Psoas muscle (tissue), 7 donors: ENCODE measurements at regions not wholly inside any gene's neighbourhood (a gene's known extent, or its start where the extent isn't known, plus 50 kb on each side); places are given as distances from the start of the nearest gene placed in this dataset.

Experiments used
- ATAC-seq, 4 donors: fragments of 200-7000 bp; cut with Tn5 transposase; one replicate each; pipeline ENCODE4 v1.9.1; 2020; ENCODE audit warnings: moderate library complexity in 3 of 4, mild to moderate bottlenecking in 2 of 4
- DNase-seq, 2 donors: peaks; one replicate each; pipeline ENCODE4 v3.0.0-alpha.2; 2020
- H3K27ac ChIP-seq: fragments of 200-600 bp; one replicate; pipeline ENCODE4 v1.8.0; 2022
- H3K27me3 ChIP-seq, 3 donors: fragments of 200-600 bp in 1 of 3; one replicate each; pipeline versions ENCODE4 v1.6.1 to v1.8.0; 2013 to 2022; ENCODE audit warnings: low read length in 2 of 3, mild to moderate bottlenecking in 2 of 3, moderate library complexity in 1 of 3; ENCODE audit not compliant: insufficient read depth in 3 of 3
- H3K36me3 ChIP-seq, 2 donors: fragments of 200-600 bp in 1 of 2; one replicate each; pipeline versions ENCODE4 v1.6.1 to v1.8.0; 2013 to 2022; ENCODE audit warnings: low read depth in 1 of 2, mild to moderate bottlenecking in 1 of 2, moderate library complexity in 1 of 2; ENCODE audit not compliant: insufficient read depth in 1 of 2
- H3K4me1 ChIP-seq: fragments of 200-600 bp; one replicate; pipeline ENCODE4 v1.8.0; 2022
- H3K4me3 ChIP-seq: fragments of 200-600 bp; one replicate; pipeline ENCODE4 v1.8.0; 2022; ENCODE audit warnings: mild to moderate bottlenecking
- H3K9me3 ChIP-seq: fragments of 200-600 bp; one replicate; pipeline ENCODE4 v1.8.0; 2022
- CTCF ChIP-seq: fragments of 200-600 bp; IDR thresholded peaks from one replicate; pipeline ENCODE4 v1.8.0; 2022; ENCODE audit warnings: antibody characterized with exemption
- WGBS, 3 donors: extraction: QIAGEN DNeasy Blood & Tissue Kit; methylation state at CpG; one replicate each; pipeline versions ENCODE4 v1.1.6 to v1.1.7; 2013; 5-methylcytosine and 5-hydroxymethylcytosine counted together
- intact Hi-C, 2 donors: fragments of 100-400 bp; cut with DNase I; formaldehyde crosslinking; loops; one replicate each; pipeline versions ENCODE4 v1.11.0 to v1.14.2; 2022
- donor health status: healthy with polysubstance abuse.
- donor health status: DM: no; HTN: no; CAD: no; lungs with moderate emphysema.
- donor health status: Bipolar disorder and iron deficiency.
- donor health status: healthy.
- donor health status: DM: yes; HTN: yes; CAD: no.
- donor health status: DM: no; HTN: no; CAD: no.
- donor health status: DM: yes; HTN: yes; CAD: no.

DNA sequence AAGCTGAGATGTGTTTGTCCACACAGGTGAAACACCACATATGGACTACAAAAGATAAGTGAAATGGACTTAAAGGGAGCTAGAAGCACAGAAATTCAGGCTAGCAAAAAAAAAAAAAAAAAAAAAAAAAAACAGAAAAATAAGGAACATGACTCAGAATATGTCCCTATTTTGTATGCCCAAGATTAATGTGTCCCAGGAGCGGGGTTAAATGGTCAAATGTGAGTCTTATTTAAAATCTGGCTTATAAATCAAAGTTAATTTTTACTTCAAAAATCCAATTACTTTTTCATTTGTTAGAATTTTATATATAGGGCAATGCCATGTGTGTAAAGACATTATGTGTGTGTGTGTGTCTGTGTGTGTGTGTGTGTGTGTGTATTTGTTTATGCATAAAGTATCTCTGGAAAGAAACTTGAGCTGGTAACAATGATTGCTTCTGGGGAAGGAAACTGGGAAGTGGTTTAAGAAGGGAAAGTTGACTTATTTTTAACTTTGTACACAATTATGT, 986.5 kb downstream of the ROBO2 start:
- Histone ChIP-seq H3K27me3 (no peaks in the 10 kb centered on the region), H3K27ac (no peak overlapping the region), H3K9me3 (no peaks in the 10 kb centered on the region), H3K4me3 (no peak overlapping the region), H3K36me3 (no peaks in the 10 kb centered on the region), H3K4me1 (no peaks in the 10 kb centered on the region)
- DNase-seq (no peak), ATAC-seq (no peak)
- intact Hi-C loops = no loop called here
- 87 to 100% (median 89%) methylated on average over 1 of the region's 1 CpG for WGBS, 3 donors
- TF ChIP-seq CTCF = no peak

GRCh38 chr3:78029775-78030174, 989.9 kb downstream of the ROBO2 start:
- Histone ChIP-seq H3K27ac (no peak overlapping the region), H3K4me1 (no peaks in the 10 kb centered on the region), H3K9me3 (no peaks in the 10 kb centered on the region), H3K27me3 (no peaks in the 10 kb centered on the region), H3K36me3 (no peaks in the 10 kb centered on the region), H3K4me3 (no peak overlapping the region)
- intact Hi-C loops = no loop called here
- TF ChIP-seq CTCF = no peak
- DNase-seq (peak in 1 of 2 donors; percentile 27), ATAC-seq (no peak)
- 95 to 96% (median 95%) methylated on average over 36 to 39 of the region's 39 CpGs for WGBS, 3 donors

DNA sequence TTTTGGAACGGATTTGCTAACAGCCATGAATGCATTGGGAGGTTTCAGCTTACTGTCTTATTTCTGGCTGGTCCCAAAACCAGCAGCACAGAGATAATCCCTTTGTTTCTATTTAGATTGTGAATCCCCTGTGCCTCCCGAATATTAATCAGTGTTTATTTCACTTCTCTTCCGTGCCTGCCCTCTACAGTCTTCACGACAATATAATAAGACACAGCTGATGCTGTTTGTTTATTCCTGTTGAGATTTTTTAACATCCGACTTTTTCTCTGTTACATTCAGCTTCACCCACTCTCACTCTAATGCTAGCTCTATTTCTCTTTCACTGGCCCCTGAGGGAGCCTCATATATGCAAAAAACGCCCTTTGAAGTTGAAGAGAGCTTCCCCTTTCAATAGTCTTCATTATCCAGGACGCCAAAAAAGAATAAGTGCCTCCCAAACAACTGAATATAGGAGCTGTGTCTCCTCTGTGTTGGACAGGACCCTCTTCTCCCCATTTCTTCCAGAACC, 995.3 kb downstream of the ROBO2 start:
- no peak for TF ChIP-seq CTCF
- no peaks in the 10 kb centered on the region for H3K36me3 ChIP-seq
- intact Hi-C loops = no loop called here
- H3K27ac ChIP-seq = no peak overlapping the region
- WGBS, 3 donors = 6 to 10% (median 9%) methylated on average over 7 of the region's 7 CpGs
- DNase-seq (no peak), ATAC-seq (no peak)
- H3K9me3 ChIP-seq = no peaks in the 10 kb centered on the region
- H3K4me3 ChIP-seq = no peak overlapping the region
- H3K4me1 ChIP-seq = no peaks in the 10 kb centered on the region
- H3K27me3 ChIP-seq = no peaks in the 10 kb centered on the region

GRCh38 chr3:78041486-78041885, 1001.6 kb downstream of the ROBO2 start:
- Histone ChIP-seq H3K9me3 (no peaks in the 10 kb centered on the region), H3K4me3 (no peak overlapping the region), H3K27me3 (no peaks in the 10 kb centered on the region), H3K4me1 (no peaks in the 10 kb centered on the region), H3K27ac (no peak overlapping the region), H3K36me3 (no peaks in the 10 kb centered on the region)
- 37 to 50% (median 47%) methylated on average over 1 of the region's 1 CpG for WGBS, 3 donors
- no peak for DNase-seq
- intact Hi-C loops = no loop called here
- no peak for ATAC-seq
- TF ChIP-seq CTCF = no peak

DNA sequence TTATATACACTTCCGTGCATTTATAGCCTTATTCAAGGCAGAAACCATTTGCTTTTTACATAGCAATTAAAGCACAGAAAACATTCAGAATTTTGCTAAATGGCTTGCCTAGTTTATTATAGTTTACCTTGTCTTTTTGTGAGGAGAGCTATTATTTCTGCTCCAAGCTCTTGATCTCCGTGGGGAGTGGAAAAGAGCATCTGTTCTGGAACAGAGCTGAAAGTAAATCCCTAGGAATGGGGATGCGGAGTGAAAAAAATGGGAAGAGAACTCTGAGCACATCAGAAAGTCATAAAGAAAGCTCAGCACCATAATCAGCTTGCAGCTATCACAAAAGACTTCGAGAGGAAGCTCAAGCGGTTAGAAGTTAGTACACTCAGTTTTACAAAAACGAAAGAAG, 1006.7 kb downstream of the ROBO2 start:
- Histone ChIP-seq H3K27me3 (no peaks in the 10 kb centered on the region), H3K4me3 (no peak overlapping the region), H3K9me3 (no peaks in the 10 kb centered on the region), H3K36me3 (no peaks in the 10 kb centered on the region), H3K4me1 (no peaks in the 10 kb centered on the region), H3K27ac (no peak overlapping the region)
- DNase-seq (no peak), ATAC-seq (no peak)
- intact Hi-C loops = no loop called here
- WGBS, 3 donors = 59 to 68% (median 60%) methylated on average over 6 of the region's 6 CpGs
- TF ChIP-seq CTCF = no peak
